A673 (cell line): ENCODE measurements at regions not wholly inside any gene's neighbourhood (a gene's known extent, or its start where the extent isn't known, plus 50 kb on each side); places are given as distances from the start of the nearest gene placed in this dataset.

Experiments used
- BruUV-seq: library from RNA; stranded (reverse); fragments of 400-500 nt; replicated peaks from 2 replicates; lab custom pipeline; 2021; lab: Mats Ljungman, UMichigan
- CTCF ChIA-PET: fragments of 300-600 bp; sonication (Branson Sonifier 250); formaldehyde crosslinking; loops from one replicate; lab custom pipeline; 2022; ENCODE audit warnings: antibody characterized with exemption; lab: Charles Lee
- POLR2A ChIA-PET: fragments of 300-600 bp; sonication (Branson Sonifier 250); formaldehyde crosslinking; loops from one replicate; lab custom pipeline; 2022; ENCODE audit warnings: antibody characterized with exemption; ENCODE audit not compliant: low non-redundant PET; lab: Charles Lee
- DNase-seq: peaks from one replicate; pipeline ENCODE4 v3.0.0-alpha.2; 2015; ENCODE audit warnings: low spot score
- H3K27ac ChIP-seq: fragments of 200-600 bp; sonication (generic); 2 replicates; pipeline ENCODE4 v1.5.1; 2016; ENCODE audit warnings: mixed run types, low read depth, mild to moderate bottlenecking, mixed read lengths, antibody characterized with exemption, low read length; ENCODE audit not compliant: poor library complexity, severe bottlenecking
- H3K27me3 ChIP-seq: fragments of 200-600 bp; sonication (generic); replicated peaks from 2 replicates; pipeline ENCODE4 v1.6.1; 2017; ENCODE audit warnings: mixed run types, low read depth, mild to moderate bottlenecking, mixed read lengths, antibody characterized with exemption, low read length; ENCODE audit not compliant: insufficient read depth, poor library complexity
- H3K36me3 ChIP-seq: fragments of 200-600 bp; sonication (generic); 2 replicates; pipeline ENCODE4 v1.6.1; 2016; ENCODE audit warnings: mixed run types, mild to moderate bottlenecking, mixed read lengths, antibody characterized with exemption, low read length; ENCODE audit not compliant: insufficient read depth, poor library complexity, severe bottlenecking
- H3K4me1 ChIP-seq: fragments of 200-600 bp; sonication (generic); 2 replicates; pipeline ENCODE4 v1.6.1; 2017; ENCODE audit warnings: mixed run types, mild to moderate bottlenecking, mixed read lengths, antibody characterized with exemption, low read length; ENCODE audit not compliant: insufficient read depth, poor library complexity, severe bottlenecking
- H3K4me3 ChIP-seq: fragments of 200-600 bp; sonication (generic); 2 replicates; pipeline ENCODE4 v1.5.1; 2016; ENCODE audit warnings: low read depth, mixed run types, mild to moderate bottlenecking, mixed read lengths, low read length; ENCODE audit not compliant: poor library complexity, severe bottlenecking
- H3K9me3 ChIP-seq: fragments of 200-600 bp; sonication (generic); 2 replicates; pipeline ENCODE4 v1.6.1; 2016; ENCODE audit warnings: mixed run types, low read depth, mild to moderate bottlenecking, mixed read lengths, antibody characterized with exemption, low read length; ENCODE audit not compliant: poor library complexity, severe bottlenecking
- EZH2 ChIP-seq: fragments of 200-600 bp; sonication (generic); IDR thresholded peaks from 2 replicates; pipeline ENCODE4 v1.6.1; 2017; ENCODE audit warnings: borderline replicate concordance, low read depth, mild to moderate bottlenecking, mixed read lengths, antibody characterized with exemption, low read length; ENCODE audit not compliant: poor library complexity, severe bottlenecking
- intact Hi-C: fragments of 100-400 bp; cut with micrococcal nuclease; formaldehyde crosslinking; loops from one replicate; pipeline ENCODE4 v1.10.0; 2022; ENCODE audit not compliant: unreplicated experiment
- TF ChIP-seq, protein P1 (sequence below): fragments of 300-800, 200-600 bp; sonication (generic); conservative IDR thresholded peaks from 2 replicates; pipeline ENCODE4 v1.5.1; 2017; ENCODE audit warnings: low read depth, mild to moderate bottlenecking, antibody characterized with exemption, low read length, moderate library complexity, mixed read lengths

GRCh38 chr13:111051041-111051725 is 63.9 kb upstream of the ARHGEF7 start:
- POLR2A ChIA-PET: no interaction called here
- DNase-seq: no peak
- Histone ChIP-seq H3K27me3 (peaks cover 4% of the 10 kb centered on the region), H3K9me3 (no peaks in the 10 kb centered on the region), H3K36me3 (no peaks in the 10 kb centered on the region), H3K4me3 (no peak overlapping the region), H3K4me1 (no peaks in the 10 kb centered on the region), H3K27ac (no peak overlapping the region)
- no TSS peak for BruUV-seq
- intact Hi-C loops: no loop called here
- no peak for TF ChIP-seq EZH2
- TF ChIP-seq, protein P1, sequence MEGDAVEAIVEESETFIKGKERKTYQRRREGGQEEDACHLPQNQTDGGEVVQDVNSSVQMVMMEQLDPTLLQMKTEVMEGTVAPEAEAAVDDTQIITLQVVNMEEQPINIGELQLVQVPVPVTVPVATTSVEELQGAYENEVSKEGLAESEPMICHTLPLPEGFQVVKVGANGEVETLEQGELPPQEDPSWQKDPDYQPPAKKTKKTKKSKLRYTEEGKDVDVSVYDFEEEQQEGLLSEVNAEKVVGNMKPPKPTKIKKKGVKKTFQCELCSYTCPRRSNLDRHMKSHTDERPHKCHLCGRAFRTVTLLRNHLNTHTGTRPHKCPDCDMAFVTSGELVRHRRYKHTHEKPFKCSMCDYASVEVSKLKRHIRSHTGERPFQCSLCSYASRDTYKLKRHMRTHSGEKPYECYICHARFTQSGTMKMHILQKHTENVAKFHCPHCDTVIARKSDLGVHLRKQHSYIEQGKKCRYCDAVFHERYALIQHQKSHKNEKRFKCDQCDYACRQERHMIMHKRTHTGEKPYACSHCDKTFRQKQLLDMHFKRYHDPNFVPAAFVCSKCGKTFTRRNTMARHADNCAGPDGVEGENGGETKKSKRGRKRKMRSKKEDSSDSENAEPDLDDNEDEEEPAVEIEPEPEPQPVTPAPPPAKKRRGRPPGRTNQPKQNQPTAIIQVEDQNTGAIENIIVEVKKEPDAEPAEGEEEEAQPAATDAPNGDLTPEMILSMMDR: no peak
- CTCF ChIA-PET: no interaction called here

DNA sequence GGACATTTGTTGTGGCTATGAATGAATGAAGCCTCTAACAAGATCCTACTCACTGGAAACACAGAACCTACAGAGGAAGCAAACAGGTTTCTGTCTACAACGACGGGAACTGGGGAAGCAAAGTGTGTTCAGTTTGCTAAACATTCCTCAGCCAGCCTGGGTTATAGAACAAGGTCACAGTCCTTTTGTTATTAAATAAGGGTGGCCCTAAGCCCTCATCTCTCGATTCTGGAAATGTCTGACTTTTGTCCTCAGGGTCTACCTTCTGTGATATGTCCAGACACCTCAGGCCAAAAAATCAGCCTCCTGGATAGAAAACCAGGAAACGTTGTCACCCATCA is 64.6 kb upstream of the ARHGEF7 start:
- DNase-seq: no peak
- TF ChIP-seq, protein P1: peak; percentile 12; the same call in 1 of the 2 replicates
- no peak for TF ChIP-seq EZH2
- Histone ChIP-seq H3K36me3 (no peaks in the 10 kb centered on the region), H3K27me3 (peaks cover 4% of the 10 kb centered on the region), H3K9me3 (no peaks in the 10 kb centered on the region), H3K27ac (no peak overlapping the region), H3K4me1 (no peaks in the 10 kb centered on the region), H3K4me3 (no peak overlapping the region)
- CTCF ChIA-PET: no interaction called here
- no TSS peak for BruUV-seq
- intact Hi-C loops: no loop called here
- POLR2A ChIA-PET: no interaction called here

DNA sequence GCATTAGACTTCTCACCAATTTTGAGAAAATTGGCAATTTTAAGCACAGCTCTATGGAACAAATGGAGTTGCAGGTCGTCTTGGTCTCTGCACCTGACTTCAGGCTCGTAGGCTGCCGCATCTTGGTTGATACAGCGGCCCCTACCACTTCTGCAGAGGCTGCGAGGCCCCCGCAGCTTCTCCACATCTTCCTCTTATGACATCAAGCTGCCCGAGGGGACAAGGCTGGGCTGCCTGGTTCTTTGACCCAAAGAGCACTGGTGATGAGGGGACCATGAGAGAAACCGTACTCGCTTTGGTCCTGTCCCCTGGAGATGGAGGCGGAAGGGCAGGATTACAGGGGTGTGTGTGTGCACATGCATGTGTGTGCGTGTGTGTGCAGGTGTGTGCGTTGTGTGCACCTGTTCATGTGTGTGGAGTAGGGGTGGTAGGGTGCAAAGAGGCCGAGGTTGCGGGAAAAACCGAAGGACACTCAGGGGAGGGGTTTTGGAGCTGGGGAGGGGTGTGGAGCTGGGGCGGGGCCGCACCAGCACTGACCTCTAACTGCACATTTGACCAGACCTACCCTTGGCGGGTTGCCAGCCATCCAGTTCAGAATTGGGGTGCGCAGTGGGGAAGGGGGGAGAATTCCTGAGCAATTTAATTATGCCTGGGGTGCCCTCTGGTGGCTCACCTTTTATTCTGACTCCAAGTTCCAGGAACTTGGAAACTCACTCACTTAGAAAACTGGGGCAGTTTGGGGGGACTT is 65.1 kb upstream of the ARHGEF7 start:
- BruUV-seq: no TSS peak

More for the DNA sequence above, 65.1 kb upstream of the ARHGEF7 start:
- ChIA-PET CTCF (no interaction called here), POLR2A (no interaction called here)
- H3K9me3 ChIP-seq: no peaks in the 10 kb centered on the region
- H3K4me1 ChIP-seq: no peaks in the 10 kb centered on the region
- H3K4me3 ChIP-seq: no peak overlapping the region
- intact Hi-C loops: no loop called here
- H3K27me3 ChIP-seq: peaks cover 2% of the 10 kb centered on the region
- TF ChIP-seq EZH2: no peak
- TF ChIP-seq, protein P1: peak; percentile 50
- H3K27ac ChIP-seq: no peak overlapping the region
- H3K36me3 ChIP-seq: no peaks in the 10 kb centered on the region
- DNase-seq: no peak
